GM12864 (cell line): ENCODE measurements at regions not wholly inside any gene's neighbourhood (a gene's known extent, or its start where the extent isn't known, plus 50 kb on each side); places are given as distances from the start of the nearest gene placed in this dataset.

Source experiments
- DNase-seq: peaks from one replicate; pipeline ENCODE4 v3.0.0-alpha.2; 2011; ENCODE audit warnings: low read depth
- H3K4me3 ChIP-seq: 2 replicates; pipeline ENCODE4 v1.5.1; 2011; ENCODE audit warnings: mild to moderate bottlenecking, low read depth, low read length, control low read depth
- TF ChIP-seq, protein P1 (sequence below): IDR thresholded peaks from 2 replicates; pipeline ENCODE4 v1.5.1; 2011; ENCODE audit warnings: low read depth, mild to moderate bottlenecking, moderate library complexity, low read length, control low read depth, inconsistent platforms; ENCODE audit errors: missing control alignments

DNA sequence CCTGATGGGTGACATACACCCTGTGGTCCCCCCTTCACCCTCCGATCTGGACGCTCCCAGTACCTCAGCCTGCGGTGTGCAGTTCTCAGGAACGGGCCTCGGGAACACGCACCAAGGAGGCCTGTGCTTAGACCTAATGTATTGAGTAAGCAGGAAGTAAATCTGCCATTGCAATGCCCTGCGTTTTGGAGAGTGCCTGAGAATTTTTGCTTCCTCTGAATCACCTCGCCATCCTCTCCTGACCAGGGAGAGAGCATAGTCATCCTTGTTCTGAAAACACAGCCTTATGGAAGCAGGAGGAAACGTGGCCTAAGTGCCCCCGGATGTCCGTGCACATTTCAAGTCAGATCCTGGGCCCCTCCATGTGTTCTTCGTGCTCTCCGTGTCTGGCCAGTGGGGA is 272.2 kb downstream of the NDUFA10 start:
- no peak overlapping the region for H3K4me3 ChIP-seq
- DNase-seq, result no peak
- TF ChIP-seq, protein P1, sequence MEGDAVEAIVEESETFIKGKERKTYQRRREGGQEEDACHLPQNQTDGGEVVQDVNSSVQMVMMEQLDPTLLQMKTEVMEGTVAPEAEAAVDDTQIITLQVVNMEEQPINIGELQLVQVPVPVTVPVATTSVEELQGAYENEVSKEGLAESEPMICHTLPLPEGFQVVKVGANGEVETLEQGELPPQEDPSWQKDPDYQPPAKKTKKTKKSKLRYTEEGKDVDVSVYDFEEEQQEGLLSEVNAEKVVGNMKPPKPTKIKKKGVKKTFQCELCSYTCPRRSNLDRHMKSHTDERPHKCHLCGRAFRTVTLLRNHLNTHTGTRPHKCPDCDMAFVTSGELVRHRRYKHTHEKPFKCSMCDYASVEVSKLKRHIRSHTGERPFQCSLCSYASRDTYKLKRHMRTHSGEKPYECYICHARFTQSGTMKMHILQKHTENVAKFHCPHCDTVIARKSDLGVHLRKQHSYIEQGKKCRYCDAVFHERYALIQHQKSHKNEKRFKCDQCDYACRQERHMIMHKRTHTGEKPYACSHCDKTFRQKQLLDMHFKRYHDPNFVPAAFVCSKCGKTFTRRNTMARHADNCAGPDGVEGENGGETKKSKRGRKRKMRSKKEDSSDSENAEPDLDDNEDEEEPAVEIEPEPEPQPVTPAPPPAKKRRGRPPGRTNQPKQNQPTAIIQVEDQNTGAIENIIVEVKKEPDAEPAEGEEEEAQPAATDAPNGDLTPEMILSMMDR, result no peak

DNA sequence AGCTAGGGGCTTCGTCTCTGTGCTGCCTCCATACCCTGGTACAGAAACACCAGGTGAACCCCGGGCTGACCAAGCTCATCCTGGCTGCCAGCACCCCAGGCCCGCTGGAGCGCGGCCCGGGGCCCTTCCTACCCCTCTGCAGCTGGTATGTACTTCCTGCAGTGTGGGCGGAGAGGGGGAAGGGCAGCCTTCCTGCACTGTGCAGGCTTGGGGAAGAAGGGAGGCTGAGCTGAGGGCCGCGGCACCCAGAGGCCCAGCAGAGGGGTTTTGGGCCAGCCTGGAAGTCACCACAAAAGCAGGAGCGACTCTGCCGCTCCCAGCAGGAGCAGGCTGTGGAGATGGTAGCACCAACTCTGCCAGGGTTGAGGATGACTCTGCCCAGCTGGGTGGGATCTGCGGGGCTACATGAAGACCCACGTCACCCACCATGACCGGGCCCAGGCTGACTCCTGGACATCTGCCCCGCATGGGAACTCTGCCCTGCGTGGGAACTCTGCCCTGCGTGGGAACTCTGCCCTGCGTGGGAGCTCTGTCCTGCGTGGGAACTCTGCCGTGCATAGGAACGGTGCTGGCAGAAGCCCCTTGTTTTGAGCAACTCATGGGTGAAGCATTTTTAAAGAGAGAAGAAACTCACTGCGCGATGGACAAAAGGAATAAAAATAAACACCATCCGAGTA is 273.3 kb downstream of the NDUFA10 start:
- H3K4me3 ChIP-seq, result no peak overlapping the region
- DNase-seq, result no peak

DNA sequence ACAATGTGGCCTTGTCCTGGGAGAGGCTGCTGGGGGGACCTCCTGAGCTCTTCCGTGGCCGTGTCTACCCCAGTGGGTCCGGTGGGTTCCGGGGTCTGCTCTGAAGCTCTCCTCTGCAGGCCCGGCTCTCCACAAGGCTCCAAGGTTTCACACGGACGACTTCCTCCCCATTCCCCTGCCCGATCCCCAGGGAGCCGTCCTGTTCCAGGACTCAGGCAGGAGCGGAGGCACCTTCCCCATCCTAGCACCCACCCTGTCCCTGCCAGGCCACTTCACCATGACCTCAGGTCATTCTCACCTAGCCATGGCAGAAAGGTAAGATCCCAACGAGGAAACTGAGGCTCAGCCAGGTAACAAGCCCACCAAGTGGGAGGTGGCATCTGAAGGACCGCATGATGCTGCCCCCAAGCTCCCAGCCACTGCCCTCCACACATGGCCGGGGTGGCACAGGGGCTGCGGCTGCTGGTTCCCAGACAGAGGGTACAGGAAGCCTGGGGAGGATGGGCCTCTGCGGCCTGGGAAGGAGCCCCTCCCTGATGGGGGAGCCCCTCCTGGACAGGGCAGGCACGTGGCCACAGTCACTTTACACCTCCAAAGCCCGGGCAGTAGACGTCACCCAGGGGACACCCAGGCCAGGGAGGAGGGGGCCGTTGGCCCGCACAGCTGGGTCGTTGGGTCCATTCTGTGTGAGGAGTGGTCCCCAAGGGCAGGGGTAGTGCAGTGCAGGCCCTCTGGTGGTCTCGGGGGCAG is 274.0 kb downstream of the NDUFA10 start:
- no peak for DNase-seq
- no peak overlapping the region for H3K4me3 ChIP-seq
- TF ChIP-seq, protein P1, result no peak

More for the DNA sequence above, 273.3 kb downstream of the NDUFA10 start:
- TF ChIP-seq, protein P1, result no peak

DNA sequence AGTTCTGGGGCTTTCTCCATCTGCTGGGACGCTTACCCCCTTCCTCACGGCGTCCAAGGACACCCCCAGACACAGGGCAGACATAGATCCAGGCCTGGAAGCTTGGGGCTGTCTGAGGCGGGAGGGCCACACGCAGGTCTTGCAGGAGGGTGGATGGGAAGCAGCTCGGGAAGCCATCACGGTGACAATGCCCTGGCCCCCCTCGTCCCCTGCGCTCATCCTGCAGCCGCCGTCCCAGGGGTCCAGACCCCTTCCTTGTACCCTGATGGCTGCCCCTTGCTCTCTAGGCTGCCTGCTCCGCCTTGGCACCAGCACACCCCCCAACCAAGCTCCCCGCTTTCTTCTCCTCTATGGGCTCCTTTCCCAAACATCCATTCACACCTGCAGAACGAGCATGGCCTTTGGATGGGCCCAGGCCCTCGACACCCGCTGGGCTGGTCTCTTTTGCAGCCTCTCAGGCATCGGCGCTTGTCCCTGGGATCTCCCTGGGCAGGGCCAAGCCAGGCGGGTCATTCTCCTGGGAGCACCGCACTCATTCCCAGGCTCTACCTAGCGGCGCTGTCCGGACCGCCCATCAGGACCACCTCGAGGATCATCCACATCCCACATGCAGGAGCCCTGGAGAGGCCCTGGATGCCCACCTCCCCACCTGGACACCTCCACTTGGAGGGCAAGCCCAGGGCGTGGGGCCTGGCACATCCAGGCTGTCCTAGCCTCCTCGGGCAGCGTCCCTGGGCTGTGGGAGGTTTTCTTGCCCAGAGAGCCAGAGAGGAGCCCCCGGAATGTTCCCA is 274.9 kb downstream of the NDUFA10 start:
- DNase-seq, result no peak
- TF ChIP-seq, protein P1, result no peak
- no peak overlapping the region for H3K4me3 ChIP-seq

DNA sequence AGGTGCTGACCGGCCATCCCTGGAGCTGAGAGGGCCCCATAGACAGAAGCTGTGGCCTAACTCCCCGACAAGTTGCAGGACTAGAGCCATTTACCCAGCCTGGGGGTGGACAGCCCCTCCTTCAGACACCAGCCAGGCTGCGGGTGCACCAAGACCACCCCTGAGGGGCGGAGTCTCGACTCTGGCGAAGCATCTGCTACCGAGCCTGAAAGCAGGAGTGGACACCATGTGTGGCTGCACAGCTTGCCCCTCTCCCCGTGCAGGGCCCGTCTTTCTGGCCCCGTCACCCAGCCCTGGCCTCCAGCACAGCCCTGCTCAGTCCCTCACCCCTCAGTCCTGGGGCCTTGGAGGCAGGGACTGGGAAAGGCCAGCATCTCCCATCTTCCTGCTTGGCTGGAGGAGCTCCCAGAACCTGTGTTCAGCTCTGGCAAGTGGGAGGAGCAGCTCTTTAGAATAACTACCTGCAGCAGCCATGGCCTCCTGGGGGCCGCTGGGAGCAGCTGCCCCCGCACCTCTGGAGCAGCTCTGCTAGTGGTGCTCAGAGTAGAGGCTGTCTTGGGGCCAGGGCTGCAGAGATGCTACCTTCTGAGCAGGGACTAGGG is 275.8 kb downstream of the NDUFA10 start:
- TF ChIP-seq, protein P1, result no peak
- H3K4me3 ChIP-seq, result no peak overlapping the region
- DNase-seq, result no peak

DNA sequence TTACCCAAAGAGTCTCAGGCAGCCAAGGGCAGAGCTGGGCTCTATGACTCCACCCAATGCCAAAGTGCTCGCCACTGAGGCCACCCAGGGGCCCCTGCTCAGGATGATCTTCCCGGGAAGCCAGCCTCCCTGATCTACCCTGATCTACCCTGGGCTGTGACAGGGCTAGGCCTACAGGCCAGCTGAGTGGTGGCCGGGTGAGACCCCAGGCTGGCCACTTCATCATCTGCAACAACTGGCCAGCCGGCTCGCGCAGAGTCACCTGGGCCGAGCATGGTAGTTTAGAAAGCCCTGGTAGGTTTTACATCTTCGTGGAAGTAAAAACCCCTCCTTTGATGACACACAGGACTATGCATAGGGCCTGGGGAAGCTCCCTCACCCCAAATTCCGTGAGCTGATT is 276.3 kb downstream of the NDUFA10 start:
- no peak for DNase-seq
- H3K4me3 ChIP-seq, result no peak overlapping the region
- TF ChIP-seq, protein P1, result no peak
